Peyer's patch (tissue), 4 donors: ENCODE measurements at regions not wholly inside any gene's neighbourhood (a gene's known extent, or its start where the extent isn't known, plus 50 kb on each side); places are given as distances from the start of the nearest gene placed in this dataset.

Experiments
- POLR2A ChIP-seq, 2 donors: fragments of 450-650 bp; IDR thresholded peaks; one replicate each; pipeline ENCODE4 v1.5.1; 2017; ENCODE audit warnings: antibody characterized with exemption in 2 of 2, mild to moderate bottlenecking in 2 of 2, moderate library complexity in 2 of 2
- TF ChIP-seq, protein P1 (sequence below), 6 experiments: fragments of 450-650 bp in 4 of 6; fragments of 200-600 bp in 2 of 6; sonication (generic) in 1 of 6; IDR thresholded peaks; one replicate each; pipeline ENCODE4 v1.5.1; 2017 to 2019; ENCODE audit warnings: antibody characterized with exemption in 6 of 6, mild to moderate bottlenecking in 3 of 6, moderate library complexity in 1 of 6

DNA sequence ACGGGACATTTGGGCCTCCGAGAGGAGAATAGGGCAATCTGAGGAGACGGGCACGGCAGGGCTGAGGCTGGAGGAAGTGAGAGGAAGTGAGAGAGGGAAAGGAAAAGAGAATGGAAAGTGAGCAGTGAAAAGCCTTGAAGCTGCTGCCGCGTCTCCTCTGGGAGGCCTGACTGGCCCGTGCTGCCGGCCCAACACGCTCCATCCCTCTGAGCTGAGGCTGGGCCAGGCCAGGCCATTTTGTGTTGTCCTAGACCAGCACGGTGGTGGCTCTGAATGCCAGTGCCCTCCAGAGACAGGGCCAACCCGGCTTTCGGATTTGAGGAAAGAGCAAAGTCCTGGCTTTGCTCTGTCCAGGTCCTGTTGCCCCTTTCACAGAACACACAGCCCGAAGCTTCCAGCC is 361.1 kb upstream of the SHH start:
- TF ChIP-seq, protein P1, sequence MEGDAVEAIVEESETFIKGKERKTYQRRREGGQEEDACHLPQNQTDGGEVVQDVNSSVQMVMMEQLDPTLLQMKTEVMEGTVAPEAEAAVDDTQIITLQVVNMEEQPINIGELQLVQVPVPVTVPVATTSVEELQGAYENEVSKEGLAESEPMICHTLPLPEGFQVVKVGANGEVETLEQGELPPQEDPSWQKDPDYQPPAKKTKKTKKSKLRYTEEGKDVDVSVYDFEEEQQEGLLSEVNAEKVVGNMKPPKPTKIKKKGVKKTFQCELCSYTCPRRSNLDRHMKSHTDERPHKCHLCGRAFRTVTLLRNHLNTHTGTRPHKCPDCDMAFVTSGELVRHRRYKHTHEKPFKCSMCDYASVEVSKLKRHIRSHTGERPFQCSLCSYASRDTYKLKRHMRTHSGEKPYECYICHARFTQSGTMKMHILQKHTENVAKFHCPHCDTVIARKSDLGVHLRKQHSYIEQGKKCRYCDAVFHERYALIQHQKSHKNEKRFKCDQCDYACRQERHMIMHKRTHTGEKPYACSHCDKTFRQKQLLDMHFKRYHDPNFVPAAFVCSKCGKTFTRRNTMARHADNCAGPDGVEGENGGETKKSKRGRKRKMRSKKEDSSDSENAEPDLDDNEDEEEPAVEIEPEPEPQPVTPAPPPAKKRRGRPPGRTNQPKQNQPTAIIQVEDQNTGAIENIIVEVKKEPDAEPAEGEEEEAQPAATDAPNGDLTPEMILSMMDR (IDR thresholded peaks at IDR 0.05): no peak
- TF ChIP-seq POLR2A (IDR thresholded peaks at IDR 0.05): no peak
